ENCODE measurements at regions not wholly inside any gene's neighbourhood (a gene's known extent, or its start where the extent isn't known, plus 50 kb on each side); places are given as distances from the start of the nearest gene placed in this dataset.

DNA sequence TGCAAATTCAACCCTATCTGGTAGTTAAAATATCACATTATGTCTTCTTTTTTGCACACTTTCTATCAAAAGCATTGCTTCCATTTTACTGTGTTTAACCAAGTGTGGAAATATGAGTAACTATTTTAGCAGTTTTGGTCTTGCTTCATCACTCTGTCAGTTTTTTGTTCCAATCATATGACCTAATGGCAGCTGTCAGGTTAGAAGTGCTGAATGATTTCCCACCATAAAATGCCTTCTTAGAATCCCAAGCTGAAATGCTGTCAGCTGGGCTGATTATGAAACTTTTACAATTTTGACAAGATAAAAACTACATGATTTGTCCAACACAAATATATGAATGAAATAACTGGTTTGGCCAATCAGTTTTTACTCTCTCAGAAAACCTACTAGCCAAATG is 1654.6 kb upstream of the RAG2 start:
- no peak for DNase-seq

DNA sequence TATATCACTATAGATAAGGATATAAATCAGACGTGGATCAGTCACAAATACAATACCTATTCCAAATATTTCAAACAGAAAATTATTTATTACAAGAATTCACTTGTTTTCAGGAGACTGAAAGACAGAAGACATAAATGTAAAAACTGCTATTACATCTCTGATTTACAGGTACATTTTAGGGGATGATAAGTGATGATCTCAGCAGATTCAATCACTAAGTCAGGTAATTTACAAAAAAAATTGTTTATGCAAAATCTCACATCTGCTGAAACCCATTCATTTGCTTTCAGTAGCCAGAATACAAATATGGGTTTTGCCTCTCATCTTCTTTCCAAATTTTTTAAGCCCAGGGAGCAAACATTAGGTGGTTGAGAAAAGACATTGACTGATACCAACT is 1648.4 kb upstream of the RAG2 start:
- DNase-seq, result no peak

- DNase-seq, result no peak
Measured at GRCh38 chr11:38226684-38227083, 1628.6 kb upstream of the RAG2 start.

- no peak for DNase-seq
Measured at GRCh38 chr11:38221295-38221694, 1623.3 kb upstream of the RAG2 start.

DNA sequence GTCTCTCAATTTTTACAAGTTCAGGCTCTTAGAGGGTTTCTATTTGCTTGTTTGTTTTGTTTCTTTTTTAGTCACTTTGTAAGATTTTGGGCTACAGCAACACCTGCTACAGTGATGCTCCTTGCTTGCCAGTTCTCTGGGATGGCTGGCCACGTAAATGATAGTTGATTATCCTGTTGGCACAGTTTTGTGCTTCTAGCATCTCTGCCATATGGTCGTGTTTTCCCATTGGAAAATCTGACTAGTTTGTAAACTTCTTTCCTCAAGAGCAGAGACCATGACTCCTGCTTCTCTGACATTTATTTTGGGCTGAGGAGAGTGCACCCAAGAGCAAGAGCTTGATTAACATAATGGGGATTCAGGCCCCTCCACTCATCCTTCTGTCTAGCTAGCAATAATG is 1621.6 kb upstream of the RAG2 start:
- DNase-seq, result no peak

DNA sequence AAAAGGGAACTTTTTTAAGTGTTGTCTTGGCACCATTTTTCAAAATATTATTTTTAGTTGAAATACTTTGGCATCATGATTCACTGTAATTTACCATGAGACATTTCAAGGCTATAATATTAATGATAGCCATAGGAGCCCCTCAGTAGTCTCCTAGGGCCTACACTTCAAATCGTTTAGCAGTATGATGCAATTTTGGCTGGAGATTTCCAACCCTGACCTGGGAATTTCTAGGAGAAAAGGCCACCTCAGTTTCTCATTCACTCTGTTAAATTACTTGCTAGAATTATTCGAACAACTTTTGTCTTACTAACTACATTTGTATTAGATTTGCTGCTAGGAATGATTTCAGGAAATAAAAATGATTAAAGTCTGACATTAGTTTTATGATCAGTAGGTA is 1610.9 kb upstream of the RAG2 start:
- DNase-seq, result no peak

- no peak for DNase-seq
Measured at GRCh38 chr11:38206663-38207062, 1608.6 kb upstream of the RAG2 start.

GRCh38 chr11:38191101-38191500 is 1593.1 kb upstream of the RAG2 start:
- DNase-seq, result no peak

DNA sequence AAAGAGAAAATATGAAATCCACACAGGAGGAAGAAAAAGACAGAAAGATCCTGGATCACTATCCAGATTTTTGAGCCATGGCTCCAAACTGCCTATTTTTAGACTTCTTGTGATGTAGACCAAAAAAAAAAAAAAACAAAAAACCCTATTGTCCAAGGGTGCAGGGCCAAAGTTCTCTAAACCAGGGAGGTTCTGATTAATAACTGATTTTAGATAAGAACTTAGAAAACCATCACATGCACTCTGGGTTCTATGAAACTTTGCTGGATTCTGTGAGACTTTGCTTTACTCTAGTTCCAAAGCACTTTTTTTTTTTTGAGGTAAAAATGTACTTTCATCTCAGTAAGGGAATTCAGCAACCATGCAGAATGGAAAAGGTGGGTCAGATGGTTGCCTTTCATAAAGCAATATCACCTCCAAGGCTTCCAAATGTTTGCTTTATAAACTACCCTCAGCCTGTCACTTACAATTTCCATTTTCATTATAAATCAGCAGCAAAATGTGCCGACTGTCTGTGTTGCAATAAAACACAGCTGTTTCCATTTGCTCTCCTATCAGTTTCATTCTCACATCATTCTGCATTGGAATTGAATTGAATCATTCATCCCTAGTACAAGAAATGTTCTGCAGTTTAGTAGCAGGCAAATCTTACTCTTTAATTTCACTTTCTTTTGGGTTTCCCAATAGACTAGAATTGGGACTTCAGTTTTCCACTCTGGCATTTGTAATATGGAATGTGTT is 1584.3 kb upstream of the RAG2 start:
- DNase-seq, result no peak

GRCh38 chr11:38176686-38177322 is 1578.8 kb upstream of the RAG2 start:
- no peak for DNase-seq

- DNase-seq, result no peak
Measured at GRCh38 chr11:38173676-38174075, 1575.6 kb upstream of the RAG2 start.

DNA sequence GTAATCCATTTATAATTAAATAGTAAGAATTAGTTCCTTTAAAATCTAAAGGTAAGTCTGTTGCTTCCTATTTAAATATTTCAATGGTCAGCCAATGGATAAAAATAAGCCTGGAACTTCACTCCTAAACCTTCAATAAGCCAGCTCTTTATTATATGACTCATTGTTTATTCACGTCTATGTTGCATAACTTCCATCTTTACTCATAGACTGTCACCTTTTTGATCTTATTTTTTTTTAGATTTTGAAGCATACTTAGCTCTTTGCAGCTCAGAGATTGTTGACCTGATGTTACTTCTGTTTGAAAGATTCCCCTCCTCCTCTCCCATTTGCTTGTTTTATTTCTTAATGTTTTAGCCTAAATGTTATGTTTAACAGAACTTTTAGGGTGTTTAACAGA is 1571.2 kb upstream of the RAG2 start:
- DNase-seq, result no peak

DNA sequence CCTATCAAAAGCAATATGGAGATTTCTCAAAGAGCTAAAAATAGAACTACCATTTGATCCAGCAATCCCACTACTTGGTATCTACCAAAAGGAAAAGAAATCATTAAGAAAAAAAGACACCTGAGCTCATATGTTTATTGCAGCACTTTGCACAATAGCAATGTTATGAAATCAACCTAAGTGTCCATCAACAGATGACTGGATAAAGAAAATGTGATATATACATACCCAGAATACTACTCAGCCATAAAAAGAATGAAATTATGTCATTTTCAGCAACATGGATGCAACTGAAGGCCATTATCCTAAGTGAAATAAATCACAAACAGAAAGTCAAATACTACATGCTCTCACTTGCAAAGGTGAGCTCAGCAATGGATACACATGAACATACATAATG is 1565.5 kb upstream of the RAG2 start:
- no peak for DNase-seq

DNA sequence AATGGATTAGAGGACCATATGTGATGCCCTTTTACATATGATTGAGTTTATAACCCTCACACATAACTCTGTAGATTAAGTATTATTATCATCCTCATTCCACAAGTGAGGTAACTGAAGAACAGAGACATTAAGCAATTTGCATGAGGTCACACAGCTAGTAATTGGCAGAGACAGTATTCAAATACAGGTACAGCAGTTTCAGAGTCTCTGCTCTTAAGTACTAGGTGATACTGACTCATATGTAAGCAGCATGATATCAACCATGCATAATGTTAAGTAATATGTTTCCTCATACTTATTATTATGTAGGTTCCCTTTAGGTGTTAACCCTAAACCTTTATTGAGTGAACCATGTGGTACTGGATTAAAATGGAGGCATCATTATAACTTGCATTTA is 1562.4 kb upstream of the RAG2 start:
- no peak for DNase-seq

DNA sequence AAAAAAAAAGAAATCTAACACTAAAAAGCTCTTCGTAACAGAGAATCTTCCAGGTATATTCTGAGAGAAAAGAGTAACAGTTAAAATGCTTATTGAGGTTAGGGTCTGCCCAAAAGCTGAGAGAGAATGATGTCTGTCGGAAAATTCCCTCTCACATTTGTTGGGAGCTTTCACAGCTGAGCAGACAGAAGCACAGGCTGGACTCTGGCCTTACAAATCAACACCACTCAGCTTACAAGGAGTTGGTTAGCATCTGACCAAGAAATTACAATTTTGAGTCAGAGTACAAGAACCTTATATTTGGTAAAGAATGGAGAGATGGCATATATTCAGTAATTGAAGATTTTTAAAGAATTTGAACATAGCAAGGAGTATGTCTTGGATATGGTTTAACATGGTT is 1561.0 kb upstream of the RAG2 start:
- no peak for DNase-seq

DNA sequence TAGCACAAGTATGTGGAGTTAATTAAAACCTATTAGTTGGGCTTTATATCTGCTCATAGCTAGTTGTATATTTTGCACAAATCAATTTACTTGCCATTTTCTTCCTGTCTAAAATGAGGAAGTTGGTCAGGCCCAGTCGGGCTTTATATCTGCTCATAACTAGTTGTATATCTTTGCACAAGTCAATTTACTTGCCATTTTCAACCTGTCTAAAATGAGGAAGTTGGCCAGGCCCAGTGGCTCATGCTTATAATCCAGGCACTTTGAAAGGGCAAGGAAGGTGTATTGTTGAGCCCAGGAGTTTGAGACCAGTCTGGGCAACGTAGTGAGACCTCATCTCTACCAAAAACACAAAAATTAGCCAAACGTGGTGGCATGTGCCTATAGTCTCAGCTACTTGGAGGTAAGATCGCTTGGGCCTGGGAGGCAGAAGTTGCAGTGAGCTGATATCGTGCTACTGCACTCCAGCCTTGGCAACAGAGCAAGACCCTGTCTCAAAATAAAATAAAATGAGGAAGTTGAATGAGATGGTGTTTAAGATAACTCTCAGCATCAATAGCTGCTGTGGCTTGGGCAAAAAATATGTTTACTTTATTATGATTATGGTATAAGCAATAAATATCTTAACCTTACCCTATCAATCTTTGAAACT is 1558.6 kb upstream of the RAG2 start:
- no peak for DNase-seq

DNA sequence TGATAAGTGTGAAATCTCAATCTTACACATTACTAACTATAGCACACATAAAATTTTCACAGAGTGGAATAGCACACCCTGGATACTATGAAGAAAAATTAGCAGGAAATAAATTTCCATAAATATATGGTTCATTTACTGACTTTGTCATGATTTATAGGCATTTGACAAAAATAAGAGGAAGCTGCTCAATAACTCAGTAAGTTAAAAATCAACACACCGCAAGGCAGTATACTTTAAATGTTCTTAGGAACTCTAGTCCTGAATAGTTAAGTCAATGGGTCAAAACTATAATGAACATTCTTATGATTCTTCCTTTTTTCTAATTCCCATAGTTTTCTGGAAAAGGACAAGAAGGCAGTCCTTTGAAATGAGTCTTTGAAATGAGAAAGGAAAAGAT is 1557.8 kb upstream of the RAG2 start:
- no peak for DNase-seq

DNA sequence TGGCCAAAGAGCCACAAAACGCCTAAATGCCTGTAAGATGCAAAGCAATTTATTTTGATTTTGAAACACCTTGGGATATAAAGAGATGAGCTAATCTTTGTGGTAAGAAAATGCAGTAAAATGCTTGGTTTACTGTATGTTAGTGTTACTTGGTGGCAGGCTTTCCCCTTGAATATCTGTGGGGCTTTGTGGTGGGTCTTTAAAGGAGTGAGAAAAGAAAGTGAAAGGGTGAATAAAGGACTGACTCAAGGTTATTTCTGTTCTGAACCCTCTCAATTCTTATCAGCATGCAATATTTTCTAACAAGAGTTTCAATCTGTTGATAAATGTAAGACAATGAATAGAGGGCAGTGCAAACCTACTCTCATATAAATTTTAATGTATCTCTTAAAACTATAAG is 1555.9 kb upstream of the RAG2 start:
- no peak for DNase-seq

- no peak for DNase-seq
Measured at GRCh38 chr11:38143852-38144251, 1545.8 kb upstream of the RAG2 start.

DNA sequence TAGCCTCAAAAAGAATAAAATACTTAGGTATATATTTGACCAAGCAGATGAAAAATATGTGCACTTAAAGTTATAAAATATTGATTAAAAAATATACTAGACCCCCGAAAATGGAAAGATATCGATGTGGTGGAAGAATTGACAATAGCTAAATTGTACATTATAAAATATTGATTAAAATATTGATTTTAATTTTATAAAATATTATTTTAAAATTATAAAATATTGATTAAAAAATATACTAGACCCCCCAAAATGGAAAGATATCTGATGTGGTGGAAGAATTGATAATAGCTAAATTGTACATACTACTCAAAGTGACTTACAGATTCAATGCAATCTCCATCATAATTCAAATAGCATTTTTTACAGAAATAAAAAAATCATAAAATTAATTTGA is 1540.9 kb upstream of the RAG2 start:
- no peak for DNase-seq

DNA sequence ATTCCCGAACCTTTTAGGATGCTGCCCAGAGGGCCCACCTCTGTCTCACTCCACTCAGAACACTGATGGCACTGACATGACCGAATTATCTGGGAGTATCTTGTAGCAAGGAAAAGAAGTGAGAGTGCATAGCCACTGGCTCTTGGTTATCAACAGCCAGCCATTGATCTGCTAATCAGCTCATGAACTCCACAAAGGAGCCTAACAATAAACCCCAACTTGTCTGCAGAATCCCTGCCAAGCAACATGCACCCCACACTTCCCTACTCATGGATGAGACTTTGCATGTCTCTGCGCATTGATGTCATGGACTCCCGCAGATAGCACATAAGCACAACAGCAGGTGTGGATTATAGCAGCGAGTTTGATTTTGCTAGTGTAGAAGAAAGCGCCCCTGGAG is 1538.9 kb upstream of the RAG2 start:
- DNase-seq, result no peak

DNA sequence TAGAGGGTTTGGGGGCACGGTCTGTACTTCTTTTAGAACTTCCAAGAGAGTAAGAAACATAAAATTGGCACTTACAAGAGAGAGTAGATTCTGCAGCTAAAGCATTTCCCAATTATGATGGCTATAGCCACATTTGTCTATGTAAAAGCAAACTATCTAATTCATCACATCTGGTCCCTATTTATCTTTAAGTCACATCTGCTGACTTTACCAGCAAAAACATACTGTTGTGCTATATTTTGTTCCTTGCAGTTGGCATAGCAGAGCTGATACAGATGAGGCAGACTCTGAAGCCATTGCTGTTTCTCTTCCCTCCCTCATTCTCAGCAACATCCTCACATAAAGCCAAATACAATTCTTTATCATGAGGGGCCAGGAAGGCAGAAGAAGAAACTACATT is 1533.5 kb upstream of the RAG2 start:
- no peak for DNase-seq

DNA sequence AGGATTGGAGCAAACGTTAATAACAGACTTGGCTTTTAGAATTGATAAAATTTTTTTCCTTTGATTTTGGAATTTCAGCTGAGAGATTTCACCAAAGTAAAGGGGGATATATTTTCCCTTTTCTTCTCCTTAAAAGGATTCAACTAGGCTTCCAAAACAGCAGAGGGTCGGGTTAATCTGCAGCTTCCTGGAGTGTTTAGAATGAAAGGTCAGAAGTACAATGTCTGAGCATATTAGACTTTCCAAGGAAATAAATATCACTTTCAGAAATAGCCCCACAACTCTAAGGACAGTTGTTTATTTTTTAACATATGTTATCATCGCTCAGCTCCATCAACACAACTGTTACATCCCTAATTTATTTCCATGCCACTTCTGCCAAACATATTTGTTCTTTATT is 1532.9 kb upstream of the RAG2 start:
- DNase-seq, result no peak

- DNase-seq, result no peak
Measured at GRCh38 chr11:38130514-38130913, 1532.5 kb upstream of the RAG2 start.

- DNase-seq, result no peak
Measured at GRCh38 chr11:38123673-38124072, 1525.6 kb upstream of the RAG2 start.

Measured in NCI-H526 treated with DMSO at 0.1 percent for 48 hours (cell line).